NCI-H1092 treated with DMSO at 0.1 percent for 48 hours (cell line): ENCODE measurements at regions not wholly inside any gene's neighbourhood (a gene's known extent, or its start where the extent isn't known, plus 50 kb on each side); places are given as distances from the start of the nearest gene placed in this dataset.

Experiments used
- DNase-seq: peaks from one replicate; lab custom pipeline; 2025; lab: John Stamatoyannopoulos, UW

- no peak for DNase-seq
Measured at GRCh38 chr1:199109160-199109559, 470.3 kb downstream of the PTPRC start.

GRCh38 chr1:199112365-199112764, 473.5 kb downstream of the PTPRC start:
- no peak for DNase-seq

- peak; percentile 5 for DNase-seq
Measured at GRCh38 chr1:199113265-199113869, 474.5 kb downstream of the PTPRC start.

- no peak for DNase-seq
Measured at GRCh38 chr1:199116488-199116887, 477.6 kb downstream of the PTPRC start.

- DNase-seq = no peak
Measured at GRCh38 chr1:199121047-199121446, 482.2 kb downstream of the PTPRC start.

- DNase-seq = no peak
Measured at GRCh38 chr1:199122085-199122484, 483.2 kb downstream of the PTPRC start.

GRCh38 chr1:199122532-199123311, 483.9 kb downstream of the PTPRC start:
- no peak for DNase-seq

- DNase-seq = no peak
Measured at GRCh38 chr1:199123615-199124014, 484.8 kb downstream of the PTPRC start.

GRCh38 chr1:199124351-199124750, 485.5 kb downstream of the PTPRC start:
- DNase-seq = no peak

- no peak for DNase-seq
Measured at GRCh38 chr1:199129247-199129646, 490.4 kb downstream of the PTPRC start.

GRCh38 chr1:199132006-199132405, 493.2 kb downstream of the PTPRC start:
- no peak for DNase-seq

GRCh38 chr1:199135901-199136300, 497.1 kb downstream of the PTPRC start:
- DNase-seq = no peak

- no peak for DNase-seq
Measured at GRCh38 chr1:199138061-199138460, 499.2 kb downstream of the PTPRC start.

- DNase-seq = no peak
Measured at GRCh38 chr1:199149591-199149990, 510.8 kb downstream of the PTPRC start.

- no peak for DNase-seq
Measured at GRCh38 chr1:199150756-199151155, 511.9 kb downstream of the PTPRC start.

GRCh38 chr1:199151634-199152425, 513.0 kb downstream of the PTPRC start:
- no peak for DNase-seq

GRCh38 chr1:199152676-199153075, 513.8 kb downstream of the PTPRC start:
- no peak for DNase-seq

GRCh38 chr1:199155166-199156019, 516.6 kb downstream of the PTPRC start:
- no peak for DNase-seq

- no peak for DNase-seq
Measured at GRCh38 chr1:199157494-199157893, 518.7 kb downstream of the PTPRC start.

GRCh38 chr1:199160521-199161318, 521.9 kb downstream of the PTPRC start:
- no peak for DNase-seq

GRCh38 chr1:199161319-199161680, 522.5 kb downstream of the PTPRC start:
- no peak for DNase-seq
